ENCODE measurements at regions not wholly inside any gene's neighbourhood (a gene's known extent, or its start where the extent isn't known, plus 50 kb on each side); places are given as distances from the start of the nearest gene placed in this dataset.

DNA sequence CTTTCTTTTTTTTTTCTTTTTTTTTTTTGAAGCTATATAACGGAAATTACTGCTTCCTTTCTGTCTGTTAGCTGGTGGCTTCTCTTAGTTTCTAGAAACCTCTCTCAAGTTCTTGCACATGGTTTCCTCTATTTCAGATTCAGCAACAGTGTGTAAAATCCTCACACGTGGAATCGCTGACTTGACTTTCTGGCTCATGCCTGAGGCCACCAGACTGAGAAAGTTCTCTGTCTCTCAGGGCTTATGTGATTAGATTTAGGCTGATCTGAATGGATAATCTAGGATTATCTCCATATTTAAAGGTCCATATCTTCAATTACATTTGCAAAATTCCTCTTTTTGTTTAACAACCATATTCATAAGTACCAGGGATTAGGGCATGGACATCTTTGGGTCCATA, 856.3 kb upstream of the SLITRK6 start:
- 90 to 93% methylated on average over 3 of the region's 3 CpGs for WGBS, 2 donors
- ATAC-seq (ENCODE audit: low FRiP score in 2 of 2) (no peak), DNase-seq (no peak)
- H3K9me3 ChIP-seq, result no peaks in the 10 kb centered on the region
- no peaks in the 10 kb centered on the region for H3K4me1 ChIP-seq
- H3K27me3 ChIP-seq, result no peaks in the 10 kb centered on the region
- H3K4me3 ChIP-seq, result no peak overlapping the region
- no peak for TF ChIP-seq EP300 (IDR thresholded peaks at IDR 0.05)
- no peak for TF ChIP-seq POLR2A (IDR thresholded peaks at IDR 0.05)
- TF ChIP-seq, protein P1, sequence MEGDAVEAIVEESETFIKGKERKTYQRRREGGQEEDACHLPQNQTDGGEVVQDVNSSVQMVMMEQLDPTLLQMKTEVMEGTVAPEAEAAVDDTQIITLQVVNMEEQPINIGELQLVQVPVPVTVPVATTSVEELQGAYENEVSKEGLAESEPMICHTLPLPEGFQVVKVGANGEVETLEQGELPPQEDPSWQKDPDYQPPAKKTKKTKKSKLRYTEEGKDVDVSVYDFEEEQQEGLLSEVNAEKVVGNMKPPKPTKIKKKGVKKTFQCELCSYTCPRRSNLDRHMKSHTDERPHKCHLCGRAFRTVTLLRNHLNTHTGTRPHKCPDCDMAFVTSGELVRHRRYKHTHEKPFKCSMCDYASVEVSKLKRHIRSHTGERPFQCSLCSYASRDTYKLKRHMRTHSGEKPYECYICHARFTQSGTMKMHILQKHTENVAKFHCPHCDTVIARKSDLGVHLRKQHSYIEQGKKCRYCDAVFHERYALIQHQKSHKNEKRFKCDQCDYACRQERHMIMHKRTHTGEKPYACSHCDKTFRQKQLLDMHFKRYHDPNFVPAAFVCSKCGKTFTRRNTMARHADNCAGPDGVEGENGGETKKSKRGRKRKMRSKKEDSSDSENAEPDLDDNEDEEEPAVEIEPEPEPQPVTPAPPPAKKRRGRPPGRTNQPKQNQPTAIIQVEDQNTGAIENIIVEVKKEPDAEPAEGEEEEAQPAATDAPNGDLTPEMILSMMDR (IDR thresholded peaks at IDR 0.05), result no peak
- TF ChIP-seq POLR2AphosphoS5 (IDR thresholded peaks at IDR 0.05), result no peak
- no peaks in the 10 kb centered on the region for H3K36me3 ChIP-seq
- H3K27ac ChIP-seq, result no peak overlapping the region

DNA sequence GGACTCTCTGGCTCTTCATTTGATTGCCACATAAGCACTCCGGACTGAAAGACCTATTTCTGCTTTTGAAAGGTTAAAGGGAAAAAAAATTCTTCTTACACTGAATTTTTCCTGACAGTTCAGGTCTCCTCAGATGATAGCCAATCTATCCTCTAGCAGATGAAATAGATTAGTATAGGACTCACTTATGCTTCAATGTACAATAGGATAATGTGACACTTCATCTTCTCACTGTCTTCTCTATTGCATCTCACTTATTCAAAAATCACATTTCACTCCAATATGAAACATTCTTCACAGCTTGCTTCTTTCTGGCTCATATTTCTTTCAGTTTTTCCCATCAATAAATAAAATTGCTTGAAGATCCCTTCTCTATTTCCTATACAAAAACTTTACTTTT, 860.9 kb upstream of the SLITRK6 start:
- DNase-seq (no peak), ATAC-seq (ENCODE audit: low FRiP score in 2 of 2) (no peak)
- Histone ChIP-seq H3K4me1 (no peaks in the 10 kb centered on the region), H3K36me3 (no peaks in the 10 kb centered on the region), H3K4me3 (no peak overlapping the region), H3K27ac (no peak overlapping the region), H3K9me3 (peaks cover 0 to 11% (median 0%) of the 10 kb centered on the region in 4 donors), H3K27me3 (no peaks in the 10 kb centered on the region)
- 73 to 79% methylated on average over 1 of the region's 1 CpG for WGBS, 2 donors
- TF ChIP-seq POLR2AphosphoS5 (IDR thresholded peaks at IDR 0.05) (no peak), EP300 (IDR thresholded peaks at IDR 0.05) (no peak), POLR2A (IDR thresholded peaks at IDR 0.05) (no peak)
- TF ChIP-seq, protein P1 (IDR thresholded peaks at IDR 0.05), result no peak

DNA sequence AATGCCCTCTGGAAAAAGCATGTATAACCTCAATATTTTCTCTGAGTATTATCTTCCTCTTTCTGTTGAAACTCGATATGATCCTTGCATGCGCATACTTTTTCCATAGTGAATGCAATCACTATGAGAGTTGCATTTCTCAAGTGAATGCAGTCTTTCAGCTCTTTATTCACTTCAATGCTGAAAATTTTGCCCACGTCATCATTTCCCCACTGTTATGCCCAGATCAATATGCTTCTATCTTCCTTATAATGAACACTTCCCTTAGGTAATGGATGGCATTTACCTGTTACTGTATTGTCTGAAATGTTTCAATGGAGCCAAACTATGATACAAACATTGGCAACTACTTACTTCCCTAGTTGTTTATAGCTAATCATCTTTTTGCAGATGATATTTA, 866.6 kb upstream of the SLITRK6 start:
- Histone ChIP-seq H3K27ac (no peak overlapping the region), H3K27me3 (no peaks in the 10 kb centered on the region), H3K4me3 (no peak overlapping the region), H3K4me1 (no peaks in the 10 kb centered on the region), H3K36me3 (no peaks in the 10 kb centered on the region), H3K9me3 (peaks cover 0 to 11% (median 0%) of the 10 kb centered on the region in 4 donors)
- WGBS, 2 donors, result 93 to 94% methylated on average over 3 of the region's 3 CpGs
- ATAC-seq (ENCODE audit: low FRiP score in 2 of 2) (no peak), DNase-seq (no peak)
- TF ChIP-seq, protein P1 (IDR thresholded peaks at IDR 0.05), result no peak
- TF ChIP-seq EP300 (IDR thresholded peaks at IDR 0.05) (no peak), POLR2AphosphoS5 (IDR thresholded peaks at IDR 0.05) (no peak), POLR2A (IDR thresholded peaks at IDR 0.05) (no peak)

DNA sequence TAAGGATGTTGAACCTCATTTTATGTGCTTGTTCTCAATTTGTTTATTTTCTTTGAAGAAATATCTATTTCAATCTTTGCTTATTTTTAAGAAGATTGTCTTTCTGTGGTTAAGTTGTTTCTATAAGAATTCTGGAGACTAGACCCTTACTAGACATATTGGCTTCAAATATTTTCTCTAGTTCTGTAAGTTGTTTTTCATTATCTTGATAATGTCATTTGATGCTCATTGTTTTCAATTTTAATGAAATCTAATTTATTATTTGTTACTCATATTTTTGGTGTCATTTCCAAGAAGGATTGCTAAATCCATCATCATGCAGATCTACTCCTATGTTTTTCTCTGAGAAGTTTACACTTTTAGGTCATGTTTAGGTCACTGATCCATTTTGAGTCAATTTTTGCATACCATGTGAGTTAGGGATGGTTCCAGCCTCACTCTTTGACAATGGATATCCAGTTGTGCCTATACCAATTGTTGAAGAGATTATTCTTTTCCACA, 874.8 kb upstream of the SLITRK6 start:
- H3K4me1 ChIP-seq, result no peaks in the 10 kb centered on the region

DNA sequence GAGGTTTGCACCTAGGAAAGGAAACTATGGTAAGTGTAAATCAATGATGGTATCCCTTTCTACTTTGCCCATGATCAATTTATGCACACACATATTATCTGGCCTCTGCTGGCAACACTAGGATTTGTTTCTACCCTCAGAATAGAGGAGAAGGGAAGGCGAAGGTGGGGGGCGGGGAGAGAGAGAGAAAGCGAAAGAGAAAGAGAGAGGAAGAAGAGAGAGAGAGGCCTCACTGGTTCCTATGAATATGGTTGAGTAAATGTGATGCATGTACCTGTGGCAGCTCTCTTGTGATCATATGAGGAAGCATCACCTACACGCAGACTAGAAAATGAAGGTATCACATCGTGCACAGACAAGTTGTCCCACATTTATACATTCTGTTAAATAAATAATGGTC, 882.0 kb upstream of the SLITRK6 start:
- 58 to 72% methylated on average over 5 of the region's 5 CpGs for WGBS, 2 donors
- ATAC-seq (ENCODE audit: low FRiP score in 2 of 2), result no peak
- Histone ChIP-seq H3K27me3 (no peaks in the 10 kb centered on the region), H3K4me1 (no peaks in the 10 kb centered on the region), H3K9me3 (no peaks in the 10 kb centered on the region), H3K36me3 (no peaks in the 10 kb centered on the region), H3K4me3 (no peak overlapping the region), H3K27ac (no peak overlapping the region)
- TF ChIP-seq EP300 (IDR thresholded peaks at IDR 0.05) (no peak), POLR2A (IDR thresholded peaks at IDR 0.05) (no peak), POLR2AphosphoS5 (IDR thresholded peaks at IDR 0.05) (no peak)
- TF ChIP-seq, protein P1 (IDR thresholded peaks at IDR 0.05), result no peak
- DNase-seq, result no peak

More for the DNA sequence above, 874.8 kb upstream of the SLITRK6 start:
- Histone ChIP-seq H3K9me3 (no peaks in the 10 kb centered on the region), H3K27me3 (no peaks in the 10 kb centered on the region), H3K36me3 (no peaks in the 10 kb centered on the region), H3K27ac (no peak overlapping the region), H3K4me3 (no peak overlapping the region)
- ATAC-seq (ENCODE audit: low FRiP score in 2 of 2) (no peak), DNase-seq (no peak)
- TF ChIP-seq POLR2AphosphoS5 (IDR thresholded peaks at IDR 0.05) (no peak), POLR2A (IDR thresholded peaks at IDR 0.05) (no peak), EP300 (IDR thresholded peaks at IDR 0.05) (no peak)
- TF ChIP-seq, protein P1 (IDR thresholded peaks at IDR 0.05), result no peak
